Stimulated activated naive CD8-positive, alpha-beta T cell treated with anti-CD3 and anti-CD28 coated beads, Interleukin-15, Interleukin-2, amounts not matched to agents 100 U/mL and 50 U/mL, for 24 hours (primary cell): ENCODE measurements at regions not wholly inside any gene's neighbourhood (a gene's known extent, or its start where the extent isn't known, plus 50 kb on each side); places are given as distances from the start of the nearest gene placed in this dataset.
"Not testable (repeated sequence)": the region's sequence is repeated elsewhere in the genome, so short reads cannot be mapped to it uniquely, and the experiment has no call there.

Experiments
- ATAC-seq: fragments of 150-1000 bp; cut with Tn5 transposase; one replicate; pipeline ENCODE4 v1.10.0; 2021
- DNase-seq: peaks from one replicate; pipeline ENCODE4 v3.0.0; 2021

DNA sequence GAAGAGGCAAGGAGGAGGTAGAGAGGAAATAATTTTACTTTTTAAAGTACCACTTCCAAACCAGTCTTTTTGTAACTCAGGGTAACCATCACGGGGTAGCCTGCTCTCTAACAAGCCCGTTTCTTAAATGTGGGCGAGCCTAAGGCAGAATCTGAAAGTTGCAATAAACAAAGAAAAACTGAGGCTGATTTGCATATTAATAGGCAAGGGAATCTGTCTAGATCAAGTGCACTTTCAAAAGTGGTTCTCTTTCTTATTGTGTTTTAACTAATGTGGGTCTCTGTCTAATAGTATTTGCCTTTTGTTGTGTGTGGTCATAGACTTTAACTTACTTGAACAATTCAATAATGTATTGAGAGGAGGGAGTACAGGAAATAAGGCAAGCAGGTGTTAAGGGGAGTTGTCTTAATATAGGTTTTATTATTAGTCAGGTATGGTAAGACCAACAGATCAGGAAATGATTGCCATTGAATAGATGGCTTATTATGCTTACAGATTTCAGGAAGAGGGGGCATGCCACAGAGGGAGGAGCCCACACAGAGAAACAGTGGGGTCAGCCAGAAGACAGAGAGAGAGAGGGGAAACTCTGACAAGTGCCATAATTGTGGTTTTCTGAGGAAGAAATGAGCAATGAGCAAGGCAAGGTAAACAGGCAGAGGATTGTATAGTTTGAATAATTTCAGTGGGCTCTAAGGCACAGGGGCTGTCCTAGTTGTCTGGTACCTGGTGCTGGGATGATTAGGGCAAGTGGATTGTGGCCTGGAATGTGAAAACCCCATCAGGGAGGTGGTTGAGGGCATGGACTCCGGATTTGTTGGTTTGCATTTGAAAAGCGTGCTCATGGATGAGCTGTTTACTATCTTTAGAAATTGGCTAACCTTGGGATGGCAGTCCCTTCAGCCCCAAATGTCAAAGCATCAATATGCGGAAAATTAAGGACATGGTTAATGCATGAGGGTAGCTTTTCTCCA, 237.2 kb downstream of the TOX3 start:
- ATAC-seq (peak; percentile 23), DNase-seq (no peak)

DNA sequence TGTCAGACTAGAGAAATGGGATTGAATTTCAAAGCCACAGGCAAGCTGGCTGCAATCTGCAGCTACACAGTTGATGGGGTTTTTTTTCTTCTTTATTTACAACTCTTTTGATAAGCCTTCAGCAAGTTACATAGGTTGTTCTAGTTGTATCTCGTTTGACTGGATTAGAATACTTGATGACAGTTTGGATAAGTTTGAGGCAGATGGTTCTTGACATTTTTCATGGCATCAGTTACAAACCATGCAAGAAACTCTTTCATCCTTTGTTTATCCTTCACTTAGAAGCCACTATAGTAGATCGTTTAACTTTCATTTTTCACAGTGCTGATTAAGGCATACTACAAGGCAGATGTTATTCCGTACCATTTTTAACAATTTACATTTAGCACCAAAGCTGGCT, 238.9 kb downstream of the TOX3 start:
- DNase-seq (no peak), ATAC-seq (no peak)

GRCh38 chr16:52301026-52301425, 245.9 kb downstream of the TOX3 start:
- DNase-seq (no peak), ATAC-seq (no peak)

- DNase-seq, result no peak
- no peak for ATAC-seq
These were observed 248.2 kb downstream of the TOX3 start for GRCh38 chr16:52298769-52299168.

DNA sequence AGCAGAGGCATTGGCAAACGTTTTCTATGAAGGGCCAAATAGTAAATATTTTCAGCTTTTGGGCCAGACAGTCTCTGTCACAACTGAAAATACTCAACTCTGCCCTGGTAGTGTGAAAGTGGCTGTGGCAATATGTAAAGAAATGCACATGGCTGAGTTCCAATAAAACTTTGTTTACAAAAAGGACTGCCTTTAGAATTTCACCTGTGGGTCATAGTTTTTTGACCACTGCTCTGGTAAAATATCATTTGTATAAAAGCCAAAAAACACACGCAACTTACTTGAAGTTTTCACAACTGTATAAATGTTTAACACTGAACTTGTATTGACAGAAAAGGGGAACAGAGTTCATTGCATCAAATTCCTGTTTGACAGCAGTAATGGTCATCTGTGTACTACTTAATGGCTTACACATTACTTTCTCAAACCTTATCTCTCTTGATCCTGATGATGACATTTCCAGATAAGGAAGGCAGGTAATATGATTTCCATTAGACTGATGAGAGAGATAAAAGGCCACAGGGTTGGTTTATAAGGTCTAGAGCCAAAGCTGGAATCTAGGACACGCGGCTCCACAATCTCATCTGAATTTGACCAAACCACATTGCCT, 250.1 kb downstream of the TOX3 start:
- not testable (repeated sequence) for DNase-seq, ATAC-seq

GRCh38 chr16:52296076-52296475, 250.9 kb downstream of the TOX3 start:
- DNase-seq (no peak), ATAC-seq (no peak)

GRCh38 chr16:52294660-52295059, 252.3 kb downstream of the TOX3 start:
- DNase-seq (no peak), ATAC-seq (no peak)

- DNase-seq, result no peak
- no peak for ATAC-seq
These were observed 253.7 kb downstream of the TOX3 start for GRCh38 chr16:52293204-52293603.

- ATAC-seq (no peak), DNase-seq (no peak)
These were observed 263.2 kb downstream of the TOX3 start for GRCh38 chr16:52283584-52284375.

DNA sequence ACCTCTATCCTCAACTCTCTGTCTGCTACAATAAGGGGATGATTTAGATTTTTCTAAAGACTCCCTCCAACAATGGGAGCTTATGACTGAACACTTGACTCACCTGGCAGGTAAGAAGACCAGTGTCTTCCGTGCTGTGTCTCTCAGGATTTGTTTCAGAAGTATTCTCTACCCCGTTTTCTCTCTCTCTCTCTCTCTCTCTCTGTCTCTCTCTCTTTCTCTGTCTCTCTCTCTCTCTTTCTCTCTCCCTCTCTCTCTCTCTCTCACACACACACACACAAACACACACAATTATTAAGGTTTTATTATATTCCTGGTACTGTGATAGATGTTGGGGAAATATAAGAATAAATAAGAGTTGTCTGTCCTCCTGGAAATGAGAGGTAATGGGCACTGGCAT, 263.9 kb downstream of the TOX3 start:
- ATAC-seq (no peak), DNase-seq (no peak)

DNA sequence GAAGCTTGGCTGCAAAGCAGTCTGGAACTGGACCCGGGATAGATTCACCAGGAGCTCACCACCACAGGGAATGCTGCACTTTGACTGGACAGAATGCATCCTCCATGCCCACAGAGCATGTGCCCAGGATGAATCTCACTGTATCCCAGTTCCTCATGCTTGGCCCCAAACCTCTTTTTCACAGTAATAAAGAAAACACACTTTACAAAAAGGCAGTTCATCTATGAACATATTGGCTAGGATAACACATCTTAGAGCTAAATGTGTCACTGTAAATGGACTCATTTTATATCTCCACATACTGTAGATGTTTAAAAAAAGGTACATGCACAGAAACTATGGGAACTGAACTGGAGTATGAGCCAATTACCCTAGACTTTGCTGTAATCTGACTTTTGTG, 266.9 kb downstream of the TOX3 start:
- ATAC-seq (no peak), DNase-seq (no peak)

GRCh38 chr16:52271088-52271750, 275.7 kb downstream of the TOX3 start:
- ATAC-seq, result no peak
- DNase-seq, result no peak

GRCh38 chr16:52265446-52265861, 281.5 kb downstream of the TOX3 start:
- ATAC-seq (no peak), DNase-seq (no peak)

DNA sequence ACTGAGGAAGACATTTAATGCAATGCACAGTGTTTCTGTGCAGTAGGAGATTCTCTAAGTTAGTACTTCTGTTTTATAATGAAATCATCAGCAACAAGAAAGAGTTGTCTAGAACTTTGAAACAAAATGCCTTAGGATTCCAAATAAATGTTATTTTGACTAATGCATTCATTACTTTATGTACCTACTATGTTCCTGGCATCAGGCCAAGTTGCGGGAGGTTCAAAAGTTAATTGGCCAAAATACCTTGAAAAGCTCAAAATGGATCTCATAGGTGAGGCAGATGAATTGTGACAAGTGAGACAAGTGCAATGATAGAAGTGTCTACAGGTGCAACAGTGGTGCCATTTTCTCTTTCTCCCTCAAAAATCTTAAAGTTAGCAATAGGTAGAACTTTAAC, 289.4 kb downstream of the TOX3 start:
- ATAC-seq, result no peak

GRCh38 chr16:52256310-52257078, 290.4 kb downstream of the TOX3 start:
- ATAC-seq, result no peak
- no peak for DNase-seq

More for the DNA sequence above, 289.4 kb downstream of the TOX3 start:
- DNase-seq, result no peak

GRCh38 chr16:52254746-52255145, 292.2 kb downstream of the TOX3 start:
- ATAC-seq (no peak), DNase-seq (no peak)

DNA sequence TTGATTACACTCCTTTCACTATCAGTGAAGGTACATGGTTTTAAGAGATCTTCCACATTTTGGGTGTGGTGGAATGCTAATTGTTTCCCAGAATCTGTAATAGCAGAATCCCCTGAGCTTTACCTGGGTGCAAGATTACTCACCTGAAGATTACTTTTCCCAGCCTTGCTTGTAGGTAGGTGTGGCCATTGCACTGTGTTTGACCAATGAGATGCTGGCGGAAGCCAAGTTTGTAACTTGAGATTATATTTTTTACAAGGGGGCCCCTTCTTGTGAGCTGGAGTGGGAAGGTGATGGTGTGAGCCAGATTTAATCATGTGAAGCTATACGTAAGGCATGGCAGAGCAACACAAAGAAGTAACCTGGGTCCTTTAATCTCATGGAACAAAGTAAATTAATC, 294.3 kb downstream of the TOX3 start:
- no peak for DNase-seq
- ATAC-seq, result no peak

DNA sequence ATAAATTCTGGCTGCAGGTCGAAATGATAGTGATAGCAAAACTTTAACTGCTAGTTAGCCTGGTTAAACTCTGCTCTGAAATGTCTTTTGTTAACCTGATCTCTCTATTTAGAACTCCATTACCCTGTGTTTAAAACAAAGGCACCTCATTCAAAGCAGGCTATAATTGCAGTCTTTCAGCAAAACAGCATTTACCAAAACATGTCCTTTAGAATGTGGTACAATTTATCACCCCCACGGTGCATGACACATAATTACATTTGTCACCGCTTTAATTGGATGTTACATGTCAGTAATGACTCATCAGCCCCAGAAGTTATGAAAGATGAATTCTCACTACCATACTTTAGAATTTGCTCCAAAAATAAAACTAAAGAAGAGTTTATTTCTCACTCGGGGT, 295.4 kb downstream of the TOX3 start:
- DNase-seq, result no peak

DNA sequence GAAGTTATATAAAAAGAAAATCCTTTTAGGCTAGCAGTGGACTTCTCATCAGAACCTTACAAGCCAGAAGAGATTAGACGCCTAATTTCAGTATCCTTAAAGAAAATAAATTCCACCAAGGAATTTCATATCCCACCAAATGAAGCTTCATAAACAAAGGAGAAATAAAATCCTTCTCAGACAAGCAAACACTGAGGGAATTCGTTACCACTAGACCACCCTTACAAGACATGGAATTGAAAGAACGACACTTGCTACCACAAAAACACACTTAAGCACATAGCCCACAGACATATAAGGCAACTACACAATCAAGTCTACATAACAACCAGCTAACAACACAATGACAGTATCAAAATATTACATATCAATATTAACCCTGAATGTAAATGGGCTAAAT, 299.2 kb downstream of the TOX3 start:
- ATAC-seq, result no peak
- DNase-seq, result no peak

More for the DNA sequence above, 295.4 kb downstream of the TOX3 start:
- ATAC-seq, result no peak

GRCh38 chr16:52238710-52239109, 308.2 kb downstream of the TOX3 start:
- no peak for ATAC-seq
- DNase-seq, result no peak

- DNase-seq (no peak), ATAC-seq (no peak)
These were observed 309.1 kb downstream of the TOX3 start for GRCh38 chr16:52237823-52238222.
